GM13976 (cell line): ENCODE measurements at regions not wholly inside any gene's neighbourhood (a gene's known extent, or its start where the extent isn't known, plus 50 kb on each side); places are given as distances from the start of the nearest gene placed in this dataset.

ENCODE experiments used
- DNase-seq: peaks from one replicate; pipeline ENCODE4 v3.0.0; 2012; ENCODE audit warnings: low spot score
- CTCF ChIP-seq: IDR thresholded peaks from 2 replicates; pipeline ENCODE4 v1.5.1; 2012; ENCODE audit warnings: borderline replicate concordance, mild to moderate bottlenecking; ENCODE audit not compliant: insufficient read depth; ENCODE audit errors: extremely low read depth, missing control alignments, control extremely low read depth
- in situ Hi-C: fragments of 300-500 bp; cut with MboI; formaldehyde crosslinking; loops from one replicate; pipeline ENCODE4 v1.12.0; 2022; ENCODE audit warnings: low sequenced_read_pairs, mixed read lengths, inconsistent platforms; ENCODE audit not compliant: unreplicated experiment

GRCh38 chr9:93857528-93857927 lies 97.6 kb downstream of the BARX1 start:
- DNase-seq, result no peak
- no peak for TF ChIP-seq CTCF
- in situ Hi-C loops, result no loop called here

- TF ChIP-seq CTCF, result no peak
- DNase-seq, result no peak
- in situ Hi-C loops, result no loop called here
Measured at GRCh38 chr9:93852728-93853127, 102.4 kb downstream of the BARX1 start.

GRCh38 chr9:93846349-93846748 lies 108.8 kb downstream of the BARX1 start:
- in situ Hi-C loops, result no loop called here
- TF ChIP-seq CTCF, result no peak
- DNase-seq, result no peak

GRCh38 chr9:93843396-93843795 lies 111.8 kb downstream of the BARX1 start:
- no peak for TF ChIP-seq CTCF
- no peak for DNase-seq
- in situ Hi-C loops, result no loop called here

GRCh38 chr9:93830606-93831005 lies 124.5 kb downstream of the BARX1 start:
- no peak for DNase-seq
- in situ Hi-C loops, result no loop called here

GRCh38 chr9:93830012-93830596 lies 125.1 kb downstream of the BARX1 start:
- no peak for TF ChIP-seq CTCF
- DNase-seq, result no peak
- in situ Hi-C loops, result no loop called here

More at GRCh38 chr9:93830606-93831005, 124.5 kb downstream of the BARX1 start:
- no peak for TF ChIP-seq CTCF

- no peak for TF ChIP-seq CTCF
- in situ Hi-C loops, result no loop called here
- DNase-seq, result no peak
Measured at GRCh38 chr9:93829271-93830011, 125.7 kb downstream of the BARX1 start.
